Keratinocyte (primary cell): ENCODE measurements at regions not wholly inside any gene's neighbourhood (a gene's known extent, or its start where the extent isn't known, plus 50 kb on each side); places are given as distances from the start of the nearest gene placed in this dataset.

Experiments used
- DNase-seq: peaks from one replicate; pipeline ENCODE4 v3.0.0-alpha.2; 2011; ENCODE audit warnings: low read depth, missing footprints, low spot score
- FAIRE-seq: peaks from 2 replicates; lab custom pipeline; 2011; peaks lifted over from hg19 to GRCh38; lab: Jason Lieb, UNC
- H2AFZ ChIP-seq: 2 replicates; pipeline ENCODE4 v1.6.0; 2012; ENCODE audit warnings: low read length, control low read depth, inconsistent platforms; ENCODE audit not compliant: control insufficient read depth
- H3K27ac ChIP-seq: 2 replicates; pipeline ENCODE4 v1.5.1; 2011; ENCODE audit warnings: low read length; ENCODE audit not compliant: control insufficient read depth, insufficient read depth
- H3K27me3 ChIP-seq: 3 replicates; pipeline ENCODE4 v1.6.0; 2011; ENCODE audit warnings: low read length; ENCODE audit not compliant: control insufficient read depth, insufficient read depth; ENCODE audit errors: extremely low read depth
- H3K36me3 ChIP-seq, 2 experiments: 2 replicates in 1 of 2; 3 replicates in 1 of 2; pipeline ENCODE4 v1.5.1; 2011; ENCODE audit warnings: low read length in 2 of 2, mild to moderate bottlenecking in 1 of 2; ENCODE audit not compliant: control insufficient read depth in 2 of 2, insufficient read depth in 2 of 2; ENCODE audit errors: extremely low read depth in 1 of 2
- H3K4me1 ChIP-seq: 3 replicates; pipeline ENCODE4 v1.5.1; 2011; ENCODE audit warnings: low read length; ENCODE audit not compliant: control insufficient read depth, insufficient read depth; ENCODE audit errors: extremely low read depth
- H3K4me2 ChIP-seq: 3 replicates; pipeline ENCODE4 v1.6.0; 2011; ENCODE audit warnings: low read depth, low read length; ENCODE audit not compliant: control insufficient read depth, insufficient read depth; ENCODE audit errors: extremely low read depth
- H3K4me3 ChIP-seq, 3 experiments: fragments of 200-600 bp in 1 of 3; sonication (generic) in 1 of 3; 2 replicates in 2 of 3; 3 replicates in 1 of 3; pipeline ENCODE4 v1.5.1; 2011 to 2016; ENCODE audit warnings: low read length in 3 of 3, mild to moderate bottlenecking in 3 of 3, control low read depth in 2 of 3, inconsistent platforms in 1 of 3, low read depth in 1 of 3, mixed read lengths in 1 of 3, mixed run types in 1 of 3, moderate library complexity in 1 of 3; ENCODE audit not compliant: control insufficient read depth in 2 of 3, insufficient read depth in 2 of 3; ENCODE audit errors: extremely low read depth in 1 of 3
- H3K79me2 ChIP-seq: 2 replicates; pipeline ENCODE4 v1.6.0; 2012; ENCODE audit warnings: low read length; ENCODE audit not compliant: control insufficient read depth, insufficient read depth
- H3K9ac ChIP-seq: 3 replicates; pipeline ENCODE4 v1.6.0; 2011; ENCODE audit warnings: low read length; ENCODE audit not compliant: control insufficient read depth, insufficient read depth; ENCODE audit errors: extremely low read depth
- H3K9me1 ChIP-seq: 3 replicates; pipeline ENCODE4 v1.6.0; 2011; ENCODE audit warnings: low read length; ENCODE audit not compliant: control insufficient read depth, insufficient read depth; ENCODE audit errors: extremely low read depth
- H3K9me3 ChIP-seq: 2 replicates; pipeline ENCODE4 v1.5.1; 2012; ENCODE audit warnings: low read depth, low read length; ENCODE audit not compliant: control insufficient read depth
- H4K20me1 ChIP-seq: 3 replicates; pipeline ENCODE4 v1.6.0; 2011; ENCODE audit warnings: low read length; ENCODE audit not compliant: control insufficient read depth, insufficient read depth; ENCODE audit errors: extremely low read depth
- EZH2 ChIP-seq: IDR thresholded peaks from one replicate; pipeline ENCODE4 v1.6.1; 2012; ENCODE audit warnings: inconsistent platforms, mild to moderate bottlenecking, low read length, moderate library complexity
- dilution Hi-C: fragments of 300-500 bp; cut with MboI; formaldehyde crosslinking; loops from one replicate; pipeline ENCODE4 v1.7.0; 2020; ENCODE audit warnings: low sequenced_read_pairs; ENCODE audit not compliant: extremely low pct_ligation_motif_present
- TF ChIP-seq, protein P1 (sequence below), 3 experiments: IDR thresholded peaks in 1 of 3; conservative IDR thresholded peaks in 1 of 3; optimal IDR thresholded peaks in 1 of 3; 2 replicates in 2 of 3; 3 replicates in 1 of 3; pipeline versions ENCODE3 to v1.5.1; 2011; ENCODE audit warnings: low read length in 3 of 3, mild to moderate bottlenecking in 3 of 3, moderate library complexity in 2 of 3, control low read depth in 1 of 3, inconsistent platforms in 1 of 3; ENCODE audit not compliant: insufficient read depth in 2 of 3; ENCODE audit errors: extremely low read depth in 1 of 3

DNA sequence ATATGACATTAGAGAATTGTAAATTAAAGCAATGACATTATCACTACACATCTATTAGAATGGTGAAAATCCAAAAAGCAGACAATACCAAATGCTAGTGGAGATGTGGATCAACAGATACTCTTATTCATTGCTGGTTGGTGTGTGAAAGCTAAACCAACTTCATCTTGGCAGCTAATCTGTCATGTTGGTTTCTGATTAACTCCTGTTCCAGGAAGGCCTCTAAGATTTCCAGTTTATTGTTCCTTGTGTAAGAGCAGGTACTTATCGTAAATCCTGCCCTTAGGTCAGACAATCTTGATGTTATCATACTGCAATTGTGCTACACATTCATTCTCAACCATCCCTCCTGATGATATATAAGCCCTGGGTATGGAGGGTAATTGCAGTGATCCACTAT lies 809.0 kb upstream of the DIAPH2 start:
- Histone ChIP-seq H3K79me2 (no peaks in the 10 kb centered on the region), H3K9me3 (no peaks in the 10 kb centered on the region), H3K4me2 (no peak overlapping the region), H3K9me1 (no peaks in the 10 kb centered on the region), H2AFZ (no peak overlapping the region), H3K4me3 (no peak overlapping the region), H3K27me3 (no peaks in the 10 kb centered on the region), H4K20me1 (no peaks in the 10 kb centered on the region), H3K9ac (no peak overlapping the region), H3K36me3 (no peaks in the 10 kb centered on the region), H3K4me1 (no peaks in the 10 kb centered on the region), H3K27ac (no peak overlapping the region)
- dilution Hi-C loops = no loop called here
- DNase-seq = no peak
- TF ChIP-seq, protein P1, sequence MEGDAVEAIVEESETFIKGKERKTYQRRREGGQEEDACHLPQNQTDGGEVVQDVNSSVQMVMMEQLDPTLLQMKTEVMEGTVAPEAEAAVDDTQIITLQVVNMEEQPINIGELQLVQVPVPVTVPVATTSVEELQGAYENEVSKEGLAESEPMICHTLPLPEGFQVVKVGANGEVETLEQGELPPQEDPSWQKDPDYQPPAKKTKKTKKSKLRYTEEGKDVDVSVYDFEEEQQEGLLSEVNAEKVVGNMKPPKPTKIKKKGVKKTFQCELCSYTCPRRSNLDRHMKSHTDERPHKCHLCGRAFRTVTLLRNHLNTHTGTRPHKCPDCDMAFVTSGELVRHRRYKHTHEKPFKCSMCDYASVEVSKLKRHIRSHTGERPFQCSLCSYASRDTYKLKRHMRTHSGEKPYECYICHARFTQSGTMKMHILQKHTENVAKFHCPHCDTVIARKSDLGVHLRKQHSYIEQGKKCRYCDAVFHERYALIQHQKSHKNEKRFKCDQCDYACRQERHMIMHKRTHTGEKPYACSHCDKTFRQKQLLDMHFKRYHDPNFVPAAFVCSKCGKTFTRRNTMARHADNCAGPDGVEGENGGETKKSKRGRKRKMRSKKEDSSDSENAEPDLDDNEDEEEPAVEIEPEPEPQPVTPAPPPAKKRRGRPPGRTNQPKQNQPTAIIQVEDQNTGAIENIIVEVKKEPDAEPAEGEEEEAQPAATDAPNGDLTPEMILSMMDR (optimal IDR thresholded peaks at IDR 0.05 in 1 of 3, IDR thresholded peaks at IDR 0.05 in 1 of 3, conservative IDR thresholded peaks at IDR 0.05 in 1 of 3; ENCODE audit: extremely low read depth in 1 of 3, insufficient read depth in 2 of 3, low read length in 3 of 3) = no peak
- no peak for TF ChIP-seq EZH2
- no peak for FAIRE-seq

DNA sequence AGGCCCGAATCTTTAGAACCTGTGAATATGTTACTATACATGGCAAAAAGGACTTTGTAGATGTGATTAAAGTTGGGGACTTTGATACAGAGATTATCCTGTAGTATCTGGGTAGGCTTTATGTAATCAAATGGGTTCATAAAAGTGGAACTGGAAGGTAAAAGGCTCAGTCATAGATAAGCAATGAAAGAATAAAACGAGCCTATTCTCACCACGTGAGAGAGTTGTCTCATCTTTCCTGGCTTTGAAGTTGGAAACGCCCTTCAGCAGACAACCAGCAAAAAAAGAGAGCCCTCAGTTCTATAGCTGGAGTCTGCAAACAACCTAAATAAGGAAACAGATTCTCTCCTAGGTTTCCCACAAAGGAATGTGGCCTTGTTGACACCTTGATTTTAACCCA lies 805.8 kb upstream of the DIAPH2 start:
- H3K27me3 ChIP-seq = no peaks in the 10 kb centered on the region
- no peak overlapping the region for H3K4me2 ChIP-seq
- FAIRE-seq = no peak
- H3K79me2 ChIP-seq = no peaks in the 10 kb centered on the region
- dilution Hi-C loops = no loop called here
- no peaks in the 10 kb centered on the region for H3K36me3 ChIP-seq
- no peak overlapping the region for H3K9ac ChIP-seq
- DNase-seq = no peak
- H3K4me1 ChIP-seq = no peaks in the 10 kb centered on the region
- H3K4me3 ChIP-seq = no peak overlapping the region
- TF ChIP-seq, protein P1 (optimal IDR thresholded peaks at IDR 0.05 in 1 of 3, IDR thresholded peaks at IDR 0.05 in 1 of 3, conservative IDR thresholded peaks at IDR 0.05 in 1 of 3; ENCODE audit: extremely low read depth in 1 of 3, insufficient read depth in 2 of 3, low read length in 3 of 3) = no peak
- no peak for TF ChIP-seq EZH2
- no peaks in the 10 kb centered on the region for H3K9me1 ChIP-seq
- no peak overlapping the region for H3K27ac ChIP-seq
- no peak overlapping the region for H2AFZ ChIP-seq
- H4K20me1 ChIP-seq = no peaks in the 10 kb centered on the region
- no peaks in the 10 kb centered on the region for H3K9me3 ChIP-seq
